DOHH2 (cell line): ENCODE measurements at regions not wholly inside any gene's neighbourhood (a gene's known extent, or its start where the extent isn't known, plus 50 kb on each side); places are given as distances from the start of the nearest gene placed in this dataset.

Source experiments
- CTCF ChIP-seq: fragments of 200-600 bp; sonication (generic); IDR thresholded peaks from one replicate; pipeline ENCODE4 v1.5.1; 2014; ENCODE audit warnings: antibody characterized with exemption, mild to moderate bottlenecking, low read depth, low read length; ENCODE audit not compliant: poor library complexity, severe bottlenecking
- EZH2phosphoT487 ChIP-seq: fragments of 200-600 bp; sonication (generic); IDR thresholded peaks from 2 replicates; pipeline ENCODE4 v1.6.1; 2017; ENCODE audit warnings: borderline replicate concordance, mild to moderate bottlenecking, antibody characterized with exemption, low read length, moderate library complexity, mixed read lengths

DNA sequence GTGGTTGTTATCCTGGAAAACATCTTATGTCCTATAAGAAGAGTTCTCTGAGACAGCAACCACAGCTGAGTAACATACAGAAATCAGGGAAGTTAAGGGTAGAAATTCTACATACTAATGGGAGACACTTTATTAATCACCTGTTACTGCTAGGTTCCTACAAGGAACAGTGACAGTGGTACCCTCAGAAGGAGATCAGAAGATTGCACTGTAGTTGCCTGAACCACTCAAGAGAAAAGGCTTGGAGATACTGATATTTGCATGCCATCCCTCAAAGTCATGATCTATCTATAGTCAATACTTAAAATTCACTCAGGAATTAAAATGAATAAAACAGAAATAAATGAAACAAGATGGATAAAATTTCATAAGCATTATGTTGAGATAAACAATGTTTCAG is 136.0 kb downstream of the LMLN start:
- TF ChIP-seq CTCF (no peak), EZH2phosphoT487 (no peak)
